Natural killer cell (primary cell): ENCODE measurements at regions not wholly inside any gene's neighbourhood (a gene's known extent, or its start where the extent isn't known, plus 50 kb on each side); places are given as distances from the start of the nearest gene placed in this dataset.

Experiments used
- ATAC-seq, 3 donors: fragments of 150-1000 bp in 2 of 3; fragments of 200-7000 bp in 1 of 3; cut with Tn5 transposase; 1 replicate in 1 of 3; 2 replicates in 2 of 3; pipeline ENCODE4 v1.10.0; 2021; ENCODE audit warnings: mild to moderate bottlenecking in 2 of 3, moderate library complexity in 2 of 3
- DNase-seq, 2 donors: peaks; one replicate each; pipeline versions ENCODE4 v3.0.0 to v3.0.0-alpha.2; 2013 to 2021; ENCODE audit warnings: mixed read lengths in 1 of 2
- H3K27ac ChIP-seq: one replicate; pipeline ENCODE4 v1.5.1; 2013; ENCODE audit warnings: mild to moderate bottlenecking, low read length
- H3K27me3 ChIP-seq: one replicate; pipeline ENCODE4 v1.6.1; 2013; ENCODE audit warnings: low read length; ENCODE audit not compliant: control insufficient read depth, insufficient read depth
- H3K36me3 ChIP-seq: one replicate; pipeline ENCODE4 v1.6.1; 2013; ENCODE audit warnings: low read length; ENCODE audit not compliant: control insufficient read depth, insufficient read depth
- H3K4me1 ChIP-seq: one replicate; pipeline ENCODE4 v1.6.1; 2013; ENCODE audit warnings: low read length; ENCODE audit not compliant: control insufficient read depth, insufficient read depth
- H3K4me3 ChIP-seq: one replicate; pipeline ENCODE4 v1.5.1; 2013; ENCODE audit warnings: low read length
- H3K9me3 ChIP-seq: one replicate; pipeline ENCODE4 v1.6.1; 2013; ENCODE audit warnings: low read length; ENCODE audit not compliant: control insufficient read depth, insufficient read depth
- H3K27ac Mint-ChIP-seq, 2 donors: one replicate each; pipeline ENCODE4 v1.8.0; 2022; ENCODE audit warnings: mild to moderate bottlenecking in 2 of 2, mixed read lengths in 2 of 2, moderate library complexity in 1 of 2
- H3K27me3 Mint-ChIP-seq, 2 donors: one replicate each; pipeline ENCODE4 v1.8.0; 2022; ENCODE audit warnings: low read depth in 2 of 2, mixed read lengths in 2 of 2
- H3K36me3 Mint-ChIP-seq: one replicate; pipeline ENCODE4 v1.8.0; 2022; ENCODE audit warnings: mixed read lengths
- H3K4me1 Mint-ChIP-seq, 2 donors: one replicate each; pipeline ENCODE4 v1.8.0; 2022; ENCODE audit warnings: mixed read lengths in 2 of 2
- H3K4me3 Mint-ChIP-seq: one replicate; pipeline ENCODE4 v1.8.0; 2022; ENCODE audit warnings: mild to moderate bottlenecking, moderate library complexity, mixed read lengths
- H3K9me3 Mint-ChIP-seq, 2 donors: one replicate each; pipeline ENCODE4 v1.8.0; 2022; ENCODE audit warnings: mixed read lengths in 2 of 2
- CTCF ChIP-seq: fragments of 200-600 bp; IDR thresholded peaks from one replicate; pipeline ENCODE4 v1.8.0; 2022; ENCODE audit warnings: antibody characterized with exemption
- WGBS: methylation state at CpG from one replicate; pipeline ENCODE4 v1.1.7; 2013; ENCODE audit warnings: missing lambda C conversion rate; ENCODE audit not compliant: insufficient coverage; 5-methylcytosine and 5-hydroxymethylcytosine counted together
- intact Hi-C: fragments of 100-400 bp; cut with micrococcal nuclease; formaldehyde crosslinking; loops from one replicate; pipeline ENCODE4 v1.14.2; 2022

GRCh38 chr18:47747260-47747795, 183.1 kb downstream of the SMAD2 start:
- Mint-ChIP-seq H3K27me3 (peaks cover 8 to 9% of the 10 kb centered on the region in 2 donors), H3K9me3 (no peaks in the 10 kb centered on the region), H3K4me1 (peaks cover 6% of the 10 kb centered on the region in 2 donors), H3K4me3 (no peak overlapping the region), H3K27ac (no peak overlapping the region), H3K36me3 (no peaks in the 10 kb centered on the region)
- Histone ChIP-seq H3K27ac (no peak overlapping the region), H3K36me3 (no peaks in the 10 kb centered on the region), H3K4me1 (peaks cover 8% of the 10 kb centered on the region), H3K27me3 (peaks cover 11% of the 10 kb centered on the region), H3K4me3 (no peak overlapping the region), H3K9me3 (no peaks in the 10 kb centered on the region)
- TF ChIP-seq CTCF: no peak
- WGBS: 93% methylated on average over 12 of the region's 12 CpGs
- ATAC-seq (no peak), DNase-seq (no peak)
- intact Hi-C loops: no loop called here

- Histone ChIP-seq H3K27me3 (peaks cover 11% of the 10 kb centered on the region), H3K4me1 (peaks cover 8% of the 10 kb centered on the region), H3K9me3 (no peaks in the 10 kb centered on the region), H3K27ac (no peak overlapping the region), H3K36me3 (no peaks in the 10 kb centered on the region), H3K4me3 (no peak overlapping the region)
- intact Hi-C loops: no loop called here
- no peak overlapping the region for H3K27ac Mint-ChIP-seq
- H3K36me3 Mint-ChIP-seq: no peaks in the 10 kb centered on the region
- peaks cover 6% of the 10 kb centered on the region in 2 donors for H3K4me1 Mint-ChIP-seq
- peaks cover 15 to 16% of the 10 kb centered on the region in 2 donors for H3K27me3 Mint-ChIP-seq
- no peak for DNase-seq
- no peak for ATAC-seq
- 96% methylated on average over 4 of the region's 4 CpGs for WGBS
- H3K4me3 Mint-ChIP-seq: no peak overlapping the region
- no peak for TF ChIP-seq CTCF
- no peaks in the 10 kb centered on the region for H3K9me3 Mint-ChIP-seq
Observed at GRCh38 chr18:47746615-47747014, 183.8 kb downstream of the SMAD2 start.

- Mint-ChIP-seq H3K27ac (no peak overlapping the region), H3K9me3 (no peaks in the 10 kb centered on the region), H3K4me1 (peaks cover 6% of the 10 kb centered on the region in 2 donors), H3K27me3 (peaks cover 19 to 20% of the 10 kb centered on the region in 2 donors), H3K36me3 (no peaks in the 10 kb centered on the region), H3K4me3 (no peak overlapping the region)
- Histone ChIP-seq H3K27me3 (peaks cover 11% of the 10 kb centered on the region), H3K4me1 (peaks cover 8% of the 10 kb centered on the region), H3K36me3 (no peaks in the 10 kb centered on the region), H3K9me3 (no peaks in the 10 kb centered on the region), H3K27ac (no peak overlapping the region), H3K4me3 (no peak overlapping the region)
- 84% methylated on average over 4 of the region's 4 CpGs for WGBS
- TF ChIP-seq CTCF: no peak
- DNase-seq (no peak), ATAC-seq (no peak)
- intact Hi-C loops: no loop called here
Observed at GRCh38 chr18:47745227-47745626, 185.2 kb downstream of the SMAD2 start.

GRCh38 chr18:47737956-47738355, 192.5 kb downstream of the SMAD2 start:
- TF ChIP-seq CTCF: no peak
- Mint-ChIP-seq H3K36me3 (no peaks in the 10 kb centered on the region), H3K4me1 (no peaks in the 10 kb centered on the region), H3K27me3 (peaks cover 44 to 66% of the 10 kb centered on the region in 2 donors), H3K4me3 (no peak overlapping the region), H3K9me3 (peaks cover 0 to 4% of the 10 kb centered on the region in 2 donors), H3K27ac (no peak overlapping the region)
- H3K4me3 ChIP-seq: no peak overlapping the region
- no peaks in the 10 kb centered on the region for H3K36me3 ChIP-seq
- ATAC-seq (no peak), DNase-seq (no peak)
- H3K27ac ChIP-seq: no peak overlapping the region
- no peaks in the 10 kb centered on the region for H3K9me3 ChIP-seq
- intact Hi-C loops: no loop called here
- H3K4me1 ChIP-seq: no peaks in the 10 kb centered on the region
- H3K27me3 ChIP-seq: no peaks in the 10 kb centered on the region
- 93% methylated on average over 4 of the region's 4 CpGs for WGBS
